ENCODE measurements at regions not wholly inside any gene's neighbourhood (a gene's known extent, or its start where the extent isn't known, plus 50 kb on each side); places are given as distances from the start of the nearest gene placed in this dataset.

- ATAC-seq, result no peak
Observed at GRCh38 chr1:204736836-204737235, 51.3 kb upstream of the LRRN2 start.

GRCh38 chr1:204738506-204738905 lies 53.0 kb upstream of the LRRN2 start:
- DNase-seq (ENCODE audit: low spot score) (no peak), ATAC-seq (no peak)

More at GRCh38 chr1:204736836-204737235, 51.3 kb upstream of the LRRN2 start:
- no peak for DNase-seq (ENCODE audit: low spot score)

GRCh38 chr1:204740354-204740753 lies 54.8 kb upstream of the LRRN2 start:
- DNase-seq (ENCODE audit: low spot score) (no peak), ATAC-seq (no peak)

GRCh38 chr1:204741440-204741839 lies 55.9 kb upstream of the LRRN2 start:
- ATAC-seq (no peak), DNase-seq (ENCODE audit: low spot score) (no peak)

- no peak for DNase-seq (ENCODE audit: low spot score)
- no peak for ATAC-seq
Observed at GRCh38 chr1:204742676-204743251, 57.2 kb upstream of the LRRN2 start.

GRCh38 chr1:204744107-204744779 lies 58.7 kb upstream of the LRRN2 start:
- ATAC-seq (no peak), DNase-seq (ENCODE audit: low spot score) (no peak)

GRCh38 chr1:204746838-204747442 lies 61.4 kb upstream of the LRRN2 start:
- peak; percentile 52 for DNase-seq (ENCODE audit: low spot score)
- ATAC-seq, result peak; percentile 99

GRCh38 chr1:204751480-204751879 lies 65.9 kb upstream of the LRRN2 start:
- ATAC-seq, result no peak
- DNase-seq (ENCODE audit: low spot score), result no peak

GRCh38 chr1:204751883-204752687 lies 66.5 kb upstream of the LRRN2 start:
- DNase-seq (ENCODE audit: low spot score) (no peak), ATAC-seq (no peak)

- DNase-seq (ENCODE audit: low spot score) (no peak), ATAC-seq (no peak)
Observed at GRCh38 chr1:204752688-204753040, 67.1 kb upstream of the LRRN2 start.

- ATAC-seq (no peak), DNase-seq (ENCODE audit: low spot score) (no peak)
Observed at GRCh38 chr1:204754821-204755220, 69.3 kb upstream of the LRRN2 start.

- ATAC-seq (no peak), DNase-seq (ENCODE audit: low spot score) (no peak)
Observed at GRCh38 chr1:204756349-204756748, 70.8 kb upstream of the LRRN2 start.

- DNase-seq (ENCODE audit: low spot score), result no peak
- no peak for ATAC-seq
Observed at GRCh38 chr1:204756811-204757210, 71.3 kb upstream of the LRRN2 start.

- DNase-seq (ENCODE audit: low spot score), result no peak
- ATAC-seq, result no peak
Observed at GRCh38 chr1:204758601-204759000, 73.1 kb upstream of the LRRN2 start.

GRCh38 chr1:204760350-204760749 lies 74.8 kb upstream of the LRRN2 start:
- DNase-seq (ENCODE audit: low spot score), result no peak
- no peak for ATAC-seq

GRCh38 chr1:204760757-204761156 lies 75.2 kb upstream of the LRRN2 start:
- ATAC-seq (no peak), DNase-seq (ENCODE audit: low spot score) (no peak)

- peak; percentile 55 for DNase-seq (ENCODE audit: low spot score)
- ATAC-seq, result peak; percentile 94
Observed at GRCh38 chr1:204763773-204764427, 78.4 kb upstream of the LRRN2 start.

GRCh38 chr1:204769997-204770396 lies 84.5 kb upstream of the LRRN2 start:
- DNase-seq (ENCODE audit: low spot score), result no peak
- no peak for ATAC-seq

- DNase-seq (ENCODE audit: low spot score) (no peak), ATAC-seq (no peak)
Observed at GRCh38 chr1:204771358-204771757, 85.8 kb upstream of the LRRN2 start.

- no peak for DNase-seq (ENCODE audit: low spot score)
- no peak for ATAC-seq
Observed at GRCh38 chr1:204773246-204773645, 87.7 kb upstream of the LRRN2 start.

GRCh38 chr1:204775546-204775945 lies 90.0 kb upstream of the LRRN2 start:
- DNase-seq (ENCODE audit: low spot score), result no peak
- ATAC-seq, result no peak

All from left lobe of liver (tissue), 2 donors.